ENCODE measurements at regions not wholly inside any gene's neighbourhood (a gene's known extent, or its start where the extent isn't known, plus 50 kb on each side); places are given as distances from the start of the nearest gene placed in this dataset.

GRCh38 chr6:22925304-22925835 lies 356.0 kb downstream of the HDGFL1 start:
- no peak for TF ChIP-seq POLR2A (IDR thresholded peaks at IDR 0.05)
- no peak for TF ChIP-seq CTCF (IDR thresholded peaks at IDR 0.05)
